ENCODE measurements at regions not wholly inside any gene's neighbourhood (a gene's known extent, or its start where the extent isn't known, plus 50 kb on each side); places are given as distances from the start of the nearest gene placed in this dataset.

DNA sequence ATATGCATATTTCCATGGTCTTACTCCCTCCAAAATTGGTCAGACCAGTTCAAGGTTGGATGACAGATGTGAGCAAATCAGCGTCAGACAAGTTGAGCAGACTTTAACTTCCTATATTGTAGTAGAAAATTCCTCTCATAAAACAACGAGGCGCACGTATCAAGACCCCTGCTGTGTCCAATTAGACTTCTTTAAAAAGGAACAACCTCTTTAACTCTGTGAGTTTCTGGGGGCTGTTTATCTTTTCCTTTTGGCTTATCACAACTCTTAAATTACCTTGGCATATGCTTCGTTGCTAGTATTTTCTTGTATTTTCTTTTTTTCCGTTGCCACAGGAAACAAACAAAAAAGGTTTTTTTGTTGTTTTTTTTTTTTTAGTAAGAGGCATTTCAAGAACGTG is 398.2 kb upstream of the WWC1 start:
- BruUV-seq (replicated peaks), result no TSS peak
- TF ChIP-seq, protein P1, sequence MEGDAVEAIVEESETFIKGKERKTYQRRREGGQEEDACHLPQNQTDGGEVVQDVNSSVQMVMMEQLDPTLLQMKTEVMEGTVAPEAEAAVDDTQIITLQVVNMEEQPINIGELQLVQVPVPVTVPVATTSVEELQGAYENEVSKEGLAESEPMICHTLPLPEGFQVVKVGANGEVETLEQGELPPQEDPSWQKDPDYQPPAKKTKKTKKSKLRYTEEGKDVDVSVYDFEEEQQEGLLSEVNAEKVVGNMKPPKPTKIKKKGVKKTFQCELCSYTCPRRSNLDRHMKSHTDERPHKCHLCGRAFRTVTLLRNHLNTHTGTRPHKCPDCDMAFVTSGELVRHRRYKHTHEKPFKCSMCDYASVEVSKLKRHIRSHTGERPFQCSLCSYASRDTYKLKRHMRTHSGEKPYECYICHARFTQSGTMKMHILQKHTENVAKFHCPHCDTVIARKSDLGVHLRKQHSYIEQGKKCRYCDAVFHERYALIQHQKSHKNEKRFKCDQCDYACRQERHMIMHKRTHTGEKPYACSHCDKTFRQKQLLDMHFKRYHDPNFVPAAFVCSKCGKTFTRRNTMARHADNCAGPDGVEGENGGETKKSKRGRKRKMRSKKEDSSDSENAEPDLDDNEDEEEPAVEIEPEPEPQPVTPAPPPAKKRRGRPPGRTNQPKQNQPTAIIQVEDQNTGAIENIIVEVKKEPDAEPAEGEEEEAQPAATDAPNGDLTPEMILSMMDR (conservative IDR thresholded peaks at IDR 0.05; ENCODE audit: low read length), result no peak
- TF ChIP-seq EZH2phosphoT487 (IDR thresholded peaks at IDR 0.05; ENCODE audit: borderline replicate concordance, low read depth, low read length), result no peak
- POLR2A ChIA-PET, result no interaction called here

DNA sequence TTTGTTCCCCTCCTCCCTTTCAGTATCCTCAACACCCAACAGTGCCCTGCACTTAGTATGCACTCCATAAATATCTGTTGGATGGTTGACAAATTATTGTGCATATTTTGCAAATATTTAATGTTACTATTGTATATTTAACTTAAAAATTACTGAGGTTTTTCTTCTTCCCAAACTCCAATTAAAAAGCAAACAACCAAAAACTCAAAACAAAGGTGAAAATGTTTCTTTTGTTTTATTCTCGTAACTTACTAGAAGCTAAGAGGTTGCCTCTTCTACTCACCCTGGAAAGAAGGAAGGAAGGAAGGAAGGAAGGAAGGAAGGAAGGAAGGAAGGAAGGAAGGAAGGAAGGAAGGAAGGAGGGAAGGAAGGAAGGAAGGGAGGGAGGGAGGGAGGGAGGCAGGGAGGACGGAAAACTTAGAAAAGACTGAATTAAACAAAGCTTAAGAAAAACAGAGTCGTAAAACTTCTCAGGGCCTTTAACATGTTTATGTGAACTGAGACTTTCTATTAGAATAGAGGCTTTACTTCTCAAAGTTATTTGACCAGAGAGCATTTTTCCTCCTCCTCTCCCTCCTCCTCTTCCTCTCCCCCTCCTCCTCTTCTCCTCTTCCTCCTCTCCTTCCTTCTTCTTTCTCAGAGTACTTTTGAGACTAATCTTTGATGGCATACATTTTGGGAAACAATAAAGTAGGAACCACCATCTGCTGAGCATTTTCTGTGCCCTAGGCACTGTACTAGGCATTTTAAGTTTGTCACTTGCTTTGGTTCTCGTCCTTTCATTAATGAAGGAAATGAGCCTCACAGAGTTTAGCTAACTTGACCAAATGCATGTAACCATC is 396.6 kb upstream of the WWC1 start:
- POLR2A ChIA-PET, result interaction anchor here (0.6 to 0.8 kb wide), 2 partner anchors 14 to 57 kb away, joined by 3 read pairs; no protein-coding TSS in a partner anchor
- Histone ChIP-seq H3K27ac (ENCODE audit: low read depth, low read length, poor library complexity, severe bottlenecking) (no peak overlapping the region), H3K4me1 (ENCODE audit: insufficient read depth, low read length, poor library complexity, severe bottlenecking) (no peaks in the 10 kb centered on the region), H3K9me2 (ENCODE audit: insufficient read depth, low read length) (no peaks in the 10 kb centered on the region), H3K4me3 (ENCODE audit: low read depth, low read length, poor library complexity, severe bottlenecking) (no peak overlapping the region), H3K9me3 (ENCODE audit: low read length) (no peaks in the 10 kb centered on the region), H2AFZ (ENCODE audit: low read length) (no peak overlapping the region), H3K36me3 (ENCODE audit: insufficient read depth, low read length) (no peaks in the 10 kb centered on the region), H4K20me1 (ENCODE audit: insufficient read depth, low read length) (no peaks in the 10 kb centered on the region), H3K79me2 (ENCODE audit: insufficient read depth, low read depth, low read length) (no peaks in the 10 kb centered on the region), H3K4me2 (ENCODE audit: low read length) (no peak overlapping the region)
- TF ChIP-seq, protein P1 (conservative IDR thresholded peaks at IDR 0.05; ENCODE audit: low read length), result no peak
- TF ChIP-seq EZH2phosphoT487 (IDR thresholded peaks at IDR 0.05; ENCODE audit: borderline replicate concordance, low read depth, low read length), result no peak
- CTCF ChIA-PET (ENCODE audit: unreplicated experiment), result no interaction called here
- no TSS peak for BruUV-seq (replicated peaks)
- DNase-seq (ENCODE audit: low spot score), result no peak
- intact Hi-C loops (cut with micrococcal nuclease; ENCODE audit: unreplicated experiment), result no loop called here

More for the DNA sequence above, 398.2 kb upstream of the WWC1 start:
- H4K20me1 ChIP-seq (ENCODE audit: insufficient read depth, low read length), result no peaks in the 10 kb centered on the region
- H3K4me2 ChIP-seq (ENCODE audit: low read length), result no peak overlapping the region
- no peak for DNase-seq (ENCODE audit: low spot score)
- intact Hi-C loops (cut with micrococcal nuclease; ENCODE audit: unreplicated experiment), result no loop called here
- no peaks in the 10 kb centered on the region for H3K9me3 ChIP-seq (ENCODE audit: low read length)
- no peak overlapping the region for H3K27ac ChIP-seq (ENCODE audit: low read depth, low read length, poor library complexity, severe bottlenecking)
- no peaks in the 10 kb centered on the region for H3K36me3 ChIP-seq (ENCODE audit: insufficient read depth, low read length)
- H3K79me2 ChIP-seq (ENCODE audit: insufficient read depth, low read depth, low read length), result no peaks in the 10 kb centered on the region
- H3K9me2 ChIP-seq (ENCODE audit: insufficient read depth, low read length), result no peaks in the 10 kb centered on the region
- no peak overlapping the region for H3K4me3 ChIP-seq (ENCODE audit: low read depth, low read length, poor library complexity, severe bottlenecking)
- H3K4me1 ChIP-seq (ENCODE audit: insufficient read depth, low read length, poor library complexity, severe bottlenecking), result no peaks in the 10 kb centered on the region
- no peak overlapping the region for H2AFZ ChIP-seq (ENCODE audit: low read length)
- CTCF ChIA-PET (ENCODE audit: unreplicated experiment), result no interaction called here
